Astrocyte (in vitro differentiated cells and primary cell): ENCODE measurements at regions not wholly inside any gene's neighbourhood (a gene's known extent, or its start where the extent isn't known, plus 50 kb on each side); places are given as distances from the start of the nearest gene placed in this dataset.

Experiments used
- DNase-seq: peaks from one replicate; pipeline ENCODE4 v3.0.0-alpha.2; 2010; ENCODE audit warnings: low read depth
- FAIRE-seq: peaks from 2 replicates; lab custom pipeline; 2011; peaks lifted over from hg19 to GRCh38; lab: Jason Lieb, UNC
- H2AFZ ChIP-seq: 2 replicates; pipeline ENCODE4 v1.6.0; 2012; ENCODE audit warnings: low read depth, low read length, inconsistent platforms
- H3K27ac ChIP-seq: 2 replicates; pipeline ENCODE4 v1.5.1; 2011; ENCODE audit warnings: low read depth, low read length, inconsistent platforms
- H3K27me3 ChIP-seq: 2 replicates; pipeline ENCODE4 v1.6.0; 2011; ENCODE audit warnings: low read length, inconsistent platforms; ENCODE audit not compliant: insufficient read depth
- H3K36me3 ChIP-seq: 2 replicates; pipeline ENCODE4 v1.5.1; 2011; ENCODE audit warnings: low read length, inconsistent platforms; ENCODE audit not compliant: insufficient read depth
- H3K4me1 ChIP-seq: 2 replicates; pipeline ENCODE4 v1.5.1; 2011; ENCODE audit warnings: low read length, inconsistent platforms; ENCODE audit not compliant: insufficient read depth
- H3K4me2 ChIP-seq: 2 replicates; pipeline ENCODE4 v1.6.0; 2012; ENCODE audit warnings: low read length, inconsistent platforms
- H3K4me3 ChIP-seq: 2 replicates; pipeline ENCODE4 v1.5.1; 2011; ENCODE audit warnings: low read depth, mild to moderate bottlenecking, low read length, inconsistent platforms; ENCODE audit not compliant: insufficient read depth
- H3K79me2 ChIP-seq: 2 replicates; pipeline ENCODE4 v1.6.0; 2012; ENCODE audit warnings: mild to moderate bottlenecking, low read length, inconsistent platforms; ENCODE audit not compliant: insufficient read depth
- H3K9ac ChIP-seq: 2 replicates; pipeline ENCODE4 v1.6.0; 2012; ENCODE audit warnings: mild to moderate bottlenecking, low read length, inconsistent platforms
- H3K9me3 ChIP-seq: 2 replicates; pipeline ENCODE4 v1.5.1; 2012; ENCODE audit warnings: low read depth, mild to moderate bottlenecking, low read length, inconsistent platforms; ENCODE audit not compliant: insufficient read depth
- H4K20me1 ChIP-seq: 2 replicates; pipeline ENCODE4 v1.6.0; 2012; ENCODE audit warnings: low read length, inconsistent platforms; ENCODE audit not compliant: insufficient read depth
- H3K27ac Mint-ChIP-seq: one replicate; pipeline ENCODE4 v1.8.0; 2021; ENCODE audit warnings: mild to moderate bottlenecking, mixed read lengths; ENCODE audit not compliant: unreplicated experiment
- H3K27me3 Mint-ChIP-seq: one replicate; pipeline ENCODE4 v1.8.0; 2021; ENCODE audit warnings: low read depth, mixed read lengths; ENCODE audit not compliant: unreplicated experiment
- H3K36me3 Mint-ChIP-seq: one replicate; pipeline ENCODE4 v1.8.0; 2021; ENCODE audit warnings: low read depth, mixed read lengths; ENCODE audit not compliant: unreplicated experiment
- H3K4me1 Mint-ChIP-seq: one replicate; pipeline ENCODE4 v1.8.0; 2021; ENCODE audit warnings: low read depth, mixed read lengths; ENCODE audit not compliant: unreplicated experiment
- H3K4me3 Mint-ChIP-seq: one replicate; pipeline ENCODE4 v1.8.0; 2021; ENCODE audit warnings: mild to moderate bottlenecking, moderate library complexity, mixed read lengths; ENCODE audit not compliant: unreplicated experiment
- H3K9me3 Mint-ChIP-seq: one replicate; pipeline ENCODE4 v1.8.0; 2021; ENCODE audit warnings: mild to moderate bottlenecking, mixed read lengths; ENCODE audit not compliant: unreplicated experiment
- CTCF ChIP-seq: IDR thresholded peaks from 2 replicates; pipeline ENCODE4 v1.5.1; 2011; ENCODE audit warnings: low read depth, mild to moderate bottlenecking, inconsistent platforms, low read length, moderate library complexity; ENCODE audit not compliant: insufficient read depth
- EZH2 ChIP-seq: IDR thresholded peaks from 2 replicates; pipeline ENCODE4 v1.6.1; 2012; ENCODE audit warnings: mild to moderate bottlenecking, low read length, inconsistent platforms; ENCODE audit not compliant: insufficient read depth

GRCh38 chr10:56785292-56785691 is 424.2 kb upstream of the ZWINT start:
- DNase-seq (no peak), FAIRE-seq (no peak)
- Histone ChIP-seq H3K4me1 (no peaks in the 10 kb centered on the region), H4K20me1 (no peaks in the 10 kb centered on the region), H3K27me3 (no peaks in the 10 kb centered on the region), H2AFZ (no peak overlapping the region), H3K79me2 (no peaks in the 10 kb centered on the region), H3K36me3 (no peaks in the 10 kb centered on the region), H3K9ac (no peak overlapping the region), H3K27ac (no peak overlapping the region), H3K4me2 (no peak overlapping the region), H3K4me3 (no peak overlapping the region), H3K9me3 (no peaks in the 10 kb centered on the region)
- no peak for TF ChIP-seq EZH2
- TF ChIP-seq CTCF = no peak
- H3K9me3 Mint-ChIP-seq = no peaks in the 10 kb centered on the region
- H3K4me3 Mint-ChIP-seq = no peak overlapping the region
- no peaks in the 10 kb centered on the region for H3K4me1 Mint-ChIP-seq
- H3K27ac Mint-ChIP-seq = no peak overlapping the region
- no peaks in the 10 kb centered on the region for H3K27me3 Mint-ChIP-seq
- H3K36me3 Mint-ChIP-seq = no peaks in the 10 kb centered on the region

DNA sequence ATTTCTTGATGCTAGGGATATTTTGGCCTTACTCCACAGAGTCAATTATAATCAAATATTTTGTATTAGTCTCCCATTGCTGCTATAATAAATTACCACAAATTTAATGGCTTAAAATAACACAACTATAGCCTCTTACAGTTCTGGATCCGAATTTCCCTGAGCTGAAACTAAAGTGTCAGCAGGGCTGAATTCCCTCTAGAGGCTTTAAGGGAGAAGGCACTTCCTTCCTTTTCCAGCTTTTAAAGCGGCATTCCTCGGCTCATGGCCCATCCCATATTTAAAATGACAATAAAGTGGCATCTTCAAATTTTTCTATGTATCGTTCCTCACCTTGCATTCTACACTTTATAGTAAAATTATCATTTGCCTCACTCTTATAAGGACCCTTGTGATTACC is 421.4 kb upstream of the ZWINT start:
- H2AFZ ChIP-seq = no peak overlapping the region
- H3K4me3 Mint-ChIP-seq = no peak overlapping the region
- no peaks in the 10 kb centered on the region for H3K27me3 Mint-ChIP-seq
- H3K9me3 ChIP-seq = no peaks in the 10 kb centered on the region
- no peak overlapping the region for H3K4me3 ChIP-seq
- TF ChIP-seq CTCF (no peak), EZH2 (no peak)
- no peak overlapping the region for H3K27ac Mint-ChIP-seq
- H3K4me1 Mint-ChIP-seq = no peaks in the 10 kb centered on the region
- no peaks in the 10 kb centered on the region for H3K27me3 ChIP-seq
- no peaks in the 10 kb centered on the region for H3K9me3 Mint-ChIP-seq
- no peaks in the 10 kb centered on the region for H3K36me3 Mint-ChIP-seq
- DNase-seq (no peak), FAIRE-seq (no peak)
- H3K27ac ChIP-seq = no peak overlapping the region
- no peak overlapping the region for H3K4me2 ChIP-seq
- H3K9ac ChIP-seq = no peak overlapping the region
- no peaks in the 10 kb centered on the region for H4K20me1 ChIP-seq
- no peaks in the 10 kb centered on the region for H3K79me2 ChIP-seq
- no peaks in the 10 kb centered on the region for H3K4me1 ChIP-seq
- H3K36me3 ChIP-seq = no peaks in the 10 kb centered on the region

GRCh38 chr10:56771343-56771742 is 410.3 kb upstream of the ZWINT start:
- peaks cover 12% of the 10 kb centered on the region for H3K9me3 ChIP-seq

More at GRCh38 chr10:56771343-56771742, 410.3 kb upstream of the ZWINT start:
- no peaks in the 10 kb centered on the region for H3K27me3 ChIP-seq
- H3K79me2 ChIP-seq = no peaks in the 10 kb centered on the region
- Mint-ChIP-seq H3K4me1 (no peaks in the 10 kb centered on the region), H3K9me3 (peaks cover 6% of the 10 kb centered on the region), H3K36me3 (no peaks in the 10 kb centered on the region), H3K4me3 (no peak overlapping the region), H3K27me3 (no peaks in the 10 kb centered on the region), H3K27ac (no peak overlapping the region)
- H3K4me2 ChIP-seq = no peak overlapping the region
- H3K4me1 ChIP-seq = no peaks in the 10 kb centered on the region
- H4K20me1 ChIP-seq = no peaks in the 10 kb centered on the region
- H3K4me3 ChIP-seq = no peak overlapping the region
- no peak overlapping the region for H3K9ac ChIP-seq
- TF ChIP-seq EZH2 (no peak), CTCF (no peak)
- H3K27ac ChIP-seq = no peak overlapping the region
- no peak for DNase-seq
- no peak for FAIRE-seq
- no peaks in the 10 kb centered on the region for H3K36me3 ChIP-seq
- no peak overlapping the region for H2AFZ ChIP-seq
